ENCODE measurements at regions not wholly inside any gene's neighbourhood (a gene's known extent, or its start where the extent isn't known, plus 50 kb on each side); places are given as distances from the start of the nearest gene placed in this dataset.
"Not testable (repeated sequence)": the region's sequence is repeated elsewhere in the genome, so short reads cannot be mapped to it uniquely, and the experiment has no call there.

- no peak for DNase-seq (ENCODE audit: low read depth)
Observed at GRCh38 chr7:69516238-69516820, 81.9 kb upstream of the AUTS2 start.

GRCh38 chr7:69517985-69518704 is 80.1 kb upstream of the AUTS2 start:
- DNase-seq (ENCODE audit: low read depth): no peak

GRCh38 chr7:69518705-69519077 is 79.6 kb upstream of the AUTS2 start:
- no peak for DNase-seq (ENCODE audit: low read depth)

GRCh38 chr7:69526570-69526969 is 71.7 kb upstream of the AUTS2 start:
- DNase-seq (ENCODE audit: low read depth): no peak

- no peak for DNase-seq (ENCODE audit: low read depth)
Observed at GRCh38 chr7:69527706-69528105, 70.6 kb upstream of the AUTS2 start.

- no peak for DNase-seq (ENCODE audit: low read depth)
Observed at GRCh38 chr7:69531050-69531449, 67.2 kb upstream of the AUTS2 start.

GRCh38 chr7:69534461-69535041 is 63.7 kb upstream of the AUTS2 start:
- no peak for DNase-seq (ENCODE audit: low read depth)

- DNase-seq (ENCODE audit: low read depth): no peak
Observed at GRCh38 chr7:69537691-69538090, 60.6 kb upstream of the AUTS2 start.

- DNase-seq (ENCODE audit: low read depth): no peak
Observed at GRCh38 chr7:69539531-69539930, 58.7 kb upstream of the AUTS2 start.

GRCh38 chr7:69540287-69540686 is 58.0 kb upstream of the AUTS2 start:
- no peak for DNase-seq (ENCODE audit: low read depth)

GRCh38 chr7:69541779-69542432 is 56.4 kb upstream of the AUTS2 start:
- DNase-seq (ENCODE audit: low read depth): not testable (repeated sequence)

- DNase-seq (ENCODE audit: low read depth): no peak
Observed at GRCh38 chr7:69545175-69545574, 53.1 kb upstream of the AUTS2 start.

All from fibroblast of the conjunctiva (primary cell).